Coronary artery (tissue), 2 donors: ENCODE measurements at regions not wholly inside any gene's neighbourhood (a gene's known extent, or its start where the extent isn't known, plus 50 kb on each side); places are given as distances from the start of the nearest gene placed in this dataset.

ENCODE experiments used
- DNase-seq: peaks from one replicate; pipeline ENCODE4 v3.0.0-alpha.2; 2017; ENCODE audit warnings: low spot score
- H3K27ac ChIP-seq, 2 donors: fragments of 200-600 bp; sonication (generic); one replicate each; pipeline ENCODE4 v1.5.1; 2016 to 2019
- H3K4me3 ChIP-seq: fragments of 200-600 bp; sonication (generic); 2 replicates; pipeline ENCODE4 v1.5.1; 2016; ENCODE audit warnings: mild to moderate bottlenecking, moderate library complexity
- TF ChIP-seq, protein P1 (sequence below): fragments of 200-600 bp; sonication (generic); IDR thresholded peaks from one replicate; pipeline ENCODE4 v1.5.1; 2019; ENCODE audit warnings: antibody characterized with exemption

DNA sequence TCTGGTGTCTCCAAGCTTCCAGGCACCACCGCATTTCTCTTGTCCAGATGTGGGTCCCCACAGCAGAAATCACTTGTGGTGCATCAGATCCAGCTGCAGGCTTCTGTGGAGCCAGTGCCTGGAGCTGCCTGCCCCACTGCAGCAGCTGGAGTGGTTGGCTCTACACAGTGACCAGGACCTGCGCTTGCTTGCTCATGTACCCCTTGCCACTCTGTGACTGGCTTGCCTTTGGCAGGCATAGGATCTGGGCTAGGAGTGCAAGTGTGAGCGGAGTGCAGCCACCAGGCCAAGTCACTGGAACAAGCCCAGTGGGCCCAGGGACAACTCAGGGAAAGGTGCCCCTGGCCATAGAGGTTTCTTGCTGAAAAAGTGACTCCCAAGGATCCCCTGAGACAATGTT, 1400.0 kb upstream of the ALCAM start:
- TF ChIP-seq, protein P1, sequence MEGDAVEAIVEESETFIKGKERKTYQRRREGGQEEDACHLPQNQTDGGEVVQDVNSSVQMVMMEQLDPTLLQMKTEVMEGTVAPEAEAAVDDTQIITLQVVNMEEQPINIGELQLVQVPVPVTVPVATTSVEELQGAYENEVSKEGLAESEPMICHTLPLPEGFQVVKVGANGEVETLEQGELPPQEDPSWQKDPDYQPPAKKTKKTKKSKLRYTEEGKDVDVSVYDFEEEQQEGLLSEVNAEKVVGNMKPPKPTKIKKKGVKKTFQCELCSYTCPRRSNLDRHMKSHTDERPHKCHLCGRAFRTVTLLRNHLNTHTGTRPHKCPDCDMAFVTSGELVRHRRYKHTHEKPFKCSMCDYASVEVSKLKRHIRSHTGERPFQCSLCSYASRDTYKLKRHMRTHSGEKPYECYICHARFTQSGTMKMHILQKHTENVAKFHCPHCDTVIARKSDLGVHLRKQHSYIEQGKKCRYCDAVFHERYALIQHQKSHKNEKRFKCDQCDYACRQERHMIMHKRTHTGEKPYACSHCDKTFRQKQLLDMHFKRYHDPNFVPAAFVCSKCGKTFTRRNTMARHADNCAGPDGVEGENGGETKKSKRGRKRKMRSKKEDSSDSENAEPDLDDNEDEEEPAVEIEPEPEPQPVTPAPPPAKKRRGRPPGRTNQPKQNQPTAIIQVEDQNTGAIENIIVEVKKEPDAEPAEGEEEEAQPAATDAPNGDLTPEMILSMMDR, result no peak
- no peak for DNase-seq
- no peak overlapping the region for H3K4me3 ChIP-seq
- H3K27ac ChIP-seq, result no peak overlapping the region

DNA sequence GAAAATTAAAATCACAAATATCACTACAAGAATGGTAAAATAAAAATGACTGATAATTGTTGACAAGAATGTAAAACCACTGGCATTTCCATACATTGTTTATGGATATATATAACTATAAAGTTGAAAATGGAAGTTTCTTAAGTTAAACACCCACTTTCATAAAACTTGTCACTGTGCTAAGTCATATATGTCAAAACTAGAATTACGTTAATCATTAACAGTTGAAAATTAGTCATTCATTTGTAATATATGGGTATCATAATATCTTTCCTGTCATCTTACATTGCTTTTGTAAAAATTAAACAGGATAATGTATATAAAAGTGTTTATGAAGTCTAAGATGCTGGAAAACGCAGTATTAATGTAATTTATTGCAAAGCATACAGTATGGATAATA, 1398.6 kb upstream of the ALCAM start:
- DNase-seq, result no peak
- TF ChIP-seq, protein P1, result no peak
- Histone ChIP-seq H3K4me3 (no peak overlapping the region), H3K27ac (no peak overlapping the region)

DNA sequence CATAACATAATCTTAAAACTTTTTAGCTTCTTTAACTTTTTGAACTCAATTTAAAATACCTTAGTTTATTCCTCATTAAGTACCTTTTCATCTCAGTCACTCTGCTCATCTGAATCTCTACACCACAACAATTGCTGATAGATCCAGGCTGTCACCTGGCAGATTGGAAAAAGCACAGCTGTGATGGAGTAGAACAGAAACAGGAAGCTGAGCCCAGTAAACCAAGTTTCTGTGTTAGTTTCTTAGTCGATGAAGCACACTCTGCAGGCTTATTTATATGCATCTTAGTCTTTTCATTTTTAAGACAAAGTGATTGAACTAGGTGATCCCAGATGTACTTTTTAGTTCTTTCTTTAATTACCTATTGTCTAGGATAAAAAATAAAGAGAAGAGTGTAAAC, 1398.0 kb upstream of the ALCAM start:
- DNase-seq, result no peak
- Histone ChIP-seq H3K27ac (no peak overlapping the region), H3K4me3 (no peak overlapping the region)
- TF ChIP-seq, protein P1, result no peak

DNA sequence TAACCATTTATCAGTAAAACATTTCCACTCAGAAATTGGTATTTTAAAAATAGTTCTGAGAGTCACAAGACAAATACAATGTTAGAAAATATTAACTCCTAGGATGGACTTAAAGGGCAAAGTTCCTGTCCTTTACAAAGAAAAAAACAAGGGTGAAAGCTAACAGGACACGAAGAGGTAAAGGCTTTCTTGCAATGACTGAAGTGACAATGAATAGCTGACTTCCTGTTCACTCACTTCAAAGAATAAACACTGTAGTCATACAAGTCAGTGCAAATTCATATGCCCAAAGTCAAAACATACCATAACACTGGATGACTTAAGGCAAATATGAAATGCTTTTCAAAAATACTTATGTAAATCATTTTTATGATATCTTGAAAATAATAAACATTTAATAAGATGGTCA, 1389.8 kb upstream of the ALCAM start:
- DNase-seq, result no peak
- TF ChIP-seq, protein P1, result no peak
- H3K4me3 ChIP-seq, result no peak overlapping the region
- H3K27ac ChIP-seq, result no peak overlapping the region

DNA sequence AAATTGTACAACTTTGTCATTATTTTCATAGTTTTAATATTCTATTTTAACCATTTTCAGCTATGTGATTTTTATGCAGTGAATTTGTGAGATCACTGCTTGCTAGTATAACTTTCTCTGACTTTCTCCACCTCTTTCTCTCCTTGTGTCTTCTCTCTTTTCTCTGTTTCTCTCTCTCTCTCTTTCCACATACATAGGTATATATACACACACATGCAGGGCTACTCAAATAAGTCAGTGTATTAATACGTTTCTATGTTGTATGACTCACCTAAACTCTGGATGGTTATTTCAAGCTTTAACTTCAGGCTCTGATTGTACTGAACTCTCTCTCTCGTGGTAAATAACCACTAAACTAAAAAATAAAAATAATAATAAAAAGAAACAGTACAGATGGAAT, 1389.3 kb upstream of the ALCAM start:
- TF ChIP-seq, protein P1, result no peak
- Histone ChIP-seq H3K27ac (no peak overlapping the region), H3K4me3 (no peak overlapping the region)
- no peak for DNase-seq

DNA sequence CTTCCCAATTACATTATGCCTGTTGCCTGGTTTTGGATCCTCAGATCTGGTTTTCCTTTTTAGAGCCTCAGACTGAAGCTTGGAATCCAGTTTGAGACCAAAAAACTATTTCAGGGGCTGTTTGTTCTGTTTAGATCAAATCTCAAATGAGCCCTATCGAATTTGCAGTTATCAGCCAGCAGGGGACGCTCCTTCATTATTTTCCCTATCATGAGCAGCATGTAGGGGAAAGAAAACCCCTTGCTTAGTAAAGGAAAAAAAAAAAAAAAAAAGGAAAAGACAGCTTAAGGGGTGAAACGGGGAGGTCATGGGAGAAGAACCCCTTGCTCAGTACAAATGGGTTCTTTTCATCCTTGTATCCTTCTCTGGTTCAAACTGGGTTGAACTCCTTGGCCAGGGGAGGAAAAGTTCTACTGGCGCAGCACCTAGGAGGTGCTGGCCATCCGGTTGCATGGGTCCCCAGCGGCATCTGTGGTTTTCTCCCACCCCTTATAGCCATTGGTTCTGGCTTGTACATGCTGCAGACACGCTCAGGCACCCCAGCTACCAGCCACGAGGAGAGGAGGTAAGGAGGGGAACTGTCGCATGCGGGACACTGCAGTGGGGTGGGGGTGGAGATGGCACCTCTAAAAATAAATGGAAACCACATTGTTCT, 1375.1 kb upstream of the ALCAM start:
- DNase-seq, result no peak
- Histone ChIP-seq H3K4me3 (no peak overlapping the region), H3K27ac (no peak overlapping the region)
- TF ChIP-seq, protein P1, result no peak

DNA sequence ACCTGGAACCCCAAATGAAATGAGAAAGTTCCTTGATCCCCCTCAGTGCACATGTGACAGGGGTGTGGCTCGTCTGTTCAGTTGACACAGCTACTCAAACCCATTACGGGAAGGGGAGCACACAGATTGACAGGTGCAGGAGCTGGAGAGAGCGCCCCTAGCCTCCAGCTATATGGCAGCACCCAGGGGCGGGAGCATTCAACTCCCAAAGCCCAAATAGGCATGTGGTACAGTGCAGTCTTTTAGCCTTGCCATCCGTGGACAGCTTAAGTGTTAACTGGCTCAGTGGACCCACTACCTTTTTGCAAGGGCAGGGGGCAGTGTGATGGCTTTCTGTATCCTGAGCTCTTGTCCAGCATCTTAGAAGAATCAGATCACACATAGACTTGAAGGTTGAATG, 1374.2 kb upstream of the ALCAM start:
- TF ChIP-seq, protein P1, result no peak
- DNase-seq, result no peak
- H3K27ac ChIP-seq, result no peak overlapping the region
- no peak overlapping the region for H3K4me3 ChIP-seq
